ENCODE measurements at regions not wholly inside any gene's neighbourhood (a gene's known extent, or its start where the extent isn't known, plus 50 kb on each side); places are given as distances from the start of the nearest gene placed in this dataset.

DNA sequence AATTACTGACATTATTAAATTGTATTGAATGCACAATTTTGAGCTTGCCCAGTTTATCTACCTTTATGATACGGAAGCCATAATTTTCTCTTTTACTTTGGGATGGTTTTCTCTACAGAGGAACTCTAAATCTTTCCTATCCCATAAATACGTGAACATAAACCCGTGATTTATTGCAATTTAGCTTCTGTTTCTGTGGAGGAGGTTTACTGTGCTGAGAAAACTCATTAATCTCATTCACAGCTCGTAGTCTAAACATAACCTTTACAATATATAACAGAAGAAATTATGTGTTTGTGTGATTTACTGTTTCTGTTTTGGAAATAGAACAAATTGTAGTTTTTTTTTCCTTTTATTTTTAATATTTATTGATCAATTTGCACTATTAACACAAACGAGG lies 207.1 kb upstream of the PCDH9 start:
- DNase-seq (ENCODE audit: low read depth in 2 of 2), result no peak
- Histone ChIP-seq H2AFZ (ENCODE audit: low read length) (no peak overlapping the region), H4K20me1 (ENCODE audit: control insufficient read depth, extremely low read depth, insufficient read depth, low read length) (no peaks in the 10 kb centered on the region), H3K9ac (ENCODE audit: insufficient read depth, low read length) (no peak overlapping the region), H3K79me2 (ENCODE audit: control insufficient read depth, insufficient read depth, low read length) (no peaks in the 10 kb centered on the region), H3K9me3 (ENCODE audit: control insufficient read depth, insufficient read depth, low read depth, low read length) (no peaks in the 10 kb centered on the region), H3K4me3 (replicated peaks in 1 of 4; ENCODE audit: control extremely low read depth in 1 of 4, insufficient read depth in 1 of 4, low read depth in 3 of 4, low read length in 4 of 4) (no peak overlapping the region), H3K36me3 (ENCODE audit: control insufficient read depth, insufficient read depth, low read length) (no peaks in the 10 kb centered on the region), H3K27ac (ENCODE audit: insufficient read depth, low read length) (no peak overlapping the region), H3K4me2 (ENCODE audit: extremely low read depth, insufficient read depth, low read length) (no peak overlapping the region), H3K27me3 (ENCODE audit: control insufficient read depth, insufficient read depth, low read length) (no peaks in the 10 kb centered on the region), H3K4me1 (ENCODE audit: control insufficient read depth, extremely low read depth, insufficient read depth, low read length) (no peaks in the 10 kb centered on the region)
- TF ChIP-seq EZH2 (IDR thresholded peaks at IDR 0.05; ENCODE audit: low read length, missing control alignments), result no peak
- TF ChIP-seq, protein P1, sequence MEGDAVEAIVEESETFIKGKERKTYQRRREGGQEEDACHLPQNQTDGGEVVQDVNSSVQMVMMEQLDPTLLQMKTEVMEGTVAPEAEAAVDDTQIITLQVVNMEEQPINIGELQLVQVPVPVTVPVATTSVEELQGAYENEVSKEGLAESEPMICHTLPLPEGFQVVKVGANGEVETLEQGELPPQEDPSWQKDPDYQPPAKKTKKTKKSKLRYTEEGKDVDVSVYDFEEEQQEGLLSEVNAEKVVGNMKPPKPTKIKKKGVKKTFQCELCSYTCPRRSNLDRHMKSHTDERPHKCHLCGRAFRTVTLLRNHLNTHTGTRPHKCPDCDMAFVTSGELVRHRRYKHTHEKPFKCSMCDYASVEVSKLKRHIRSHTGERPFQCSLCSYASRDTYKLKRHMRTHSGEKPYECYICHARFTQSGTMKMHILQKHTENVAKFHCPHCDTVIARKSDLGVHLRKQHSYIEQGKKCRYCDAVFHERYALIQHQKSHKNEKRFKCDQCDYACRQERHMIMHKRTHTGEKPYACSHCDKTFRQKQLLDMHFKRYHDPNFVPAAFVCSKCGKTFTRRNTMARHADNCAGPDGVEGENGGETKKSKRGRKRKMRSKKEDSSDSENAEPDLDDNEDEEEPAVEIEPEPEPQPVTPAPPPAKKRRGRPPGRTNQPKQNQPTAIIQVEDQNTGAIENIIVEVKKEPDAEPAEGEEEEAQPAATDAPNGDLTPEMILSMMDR (conservative IDR thresholded peaks at IDR 0.05 in 1 of 2, IDR thresholded peaks at IDR 0.05 in 1 of 2; ENCODE audit: low read depth in 1 of 2, low read length in 2 of 2), result no peak

DNA sequence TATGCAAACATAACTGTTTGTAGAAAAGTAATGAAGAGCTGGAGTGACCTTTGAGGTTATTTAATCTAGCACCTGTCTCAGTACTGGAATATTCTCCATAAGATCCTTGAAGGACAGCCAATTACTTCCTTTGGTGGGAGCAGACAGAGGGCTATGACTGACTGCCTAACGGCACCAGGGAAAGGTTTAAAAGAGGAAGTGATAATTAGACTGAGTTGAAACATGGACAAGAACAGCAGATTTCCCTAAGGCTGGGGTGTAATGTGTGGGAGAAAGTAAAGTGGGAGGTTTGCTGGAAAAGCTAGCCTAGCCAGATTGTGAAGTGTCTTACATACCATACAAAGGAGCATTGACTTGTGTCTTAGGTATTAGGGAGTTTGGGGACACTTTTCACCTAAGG lies 191.3 kb upstream of the PCDH9 start:
- no peaks in the 10 kb centered on the region for H4K20me1 ChIP-seq (ENCODE audit: control insufficient read depth, extremely low read depth, insufficient read depth, low read length)
- TF ChIP-seq EZH2 (IDR thresholded peaks at IDR 0.05; ENCODE audit: low read length, missing control alignments), result no peak
- TF ChIP-seq, protein P1 (conservative IDR thresholded peaks at IDR 0.05 in 1 of 2, IDR thresholded peaks at IDR 0.05 in 1 of 2; ENCODE audit: low read depth in 1 of 2, low read length in 2 of 2), result no peak
- H3K4me3 ChIP-seq (replicated peaks in 1 of 4; ENCODE audit: control extremely low read depth in 1 of 4, insufficient read depth in 1 of 4, low read depth in 3 of 4, low read length in 4 of 4), result no peak overlapping the region
- no peak overlapping the region for H2AFZ ChIP-seq (ENCODE audit: low read length)
- no peaks in the 10 kb centered on the region for H3K4me1 ChIP-seq (ENCODE audit: control insufficient read depth, extremely low read depth, insufficient read depth, low read length)
- H3K4me2 ChIP-seq (ENCODE audit: extremely low read depth, insufficient read depth, low read length), result no peak overlapping the region
- H3K79me2 ChIP-seq (ENCODE audit: control insufficient read depth, insufficient read depth, low read length), result no peaks in the 10 kb centered on the region
- no peak overlapping the region for H3K27ac ChIP-seq (ENCODE audit: insufficient read depth, low read length)
- no peak overlapping the region for H3K9ac ChIP-seq (ENCODE audit: insufficient read depth, low read length)
- H3K9me3 ChIP-seq (ENCODE audit: control insufficient read depth, insufficient read depth, low read depth, low read length), result no peaks in the 10 kb centered on the region
- H3K27me3 ChIP-seq (ENCODE audit: control insufficient read depth, insufficient read depth, low read length), result no peaks in the 10 kb centered on the region
- H3K36me3 ChIP-seq (ENCODE audit: control insufficient read depth, insufficient read depth, low read length), result no peaks in the 10 kb centered on the region
- DNase-seq (ENCODE audit: low read depth in 2 of 2), result no peak

DNA sequence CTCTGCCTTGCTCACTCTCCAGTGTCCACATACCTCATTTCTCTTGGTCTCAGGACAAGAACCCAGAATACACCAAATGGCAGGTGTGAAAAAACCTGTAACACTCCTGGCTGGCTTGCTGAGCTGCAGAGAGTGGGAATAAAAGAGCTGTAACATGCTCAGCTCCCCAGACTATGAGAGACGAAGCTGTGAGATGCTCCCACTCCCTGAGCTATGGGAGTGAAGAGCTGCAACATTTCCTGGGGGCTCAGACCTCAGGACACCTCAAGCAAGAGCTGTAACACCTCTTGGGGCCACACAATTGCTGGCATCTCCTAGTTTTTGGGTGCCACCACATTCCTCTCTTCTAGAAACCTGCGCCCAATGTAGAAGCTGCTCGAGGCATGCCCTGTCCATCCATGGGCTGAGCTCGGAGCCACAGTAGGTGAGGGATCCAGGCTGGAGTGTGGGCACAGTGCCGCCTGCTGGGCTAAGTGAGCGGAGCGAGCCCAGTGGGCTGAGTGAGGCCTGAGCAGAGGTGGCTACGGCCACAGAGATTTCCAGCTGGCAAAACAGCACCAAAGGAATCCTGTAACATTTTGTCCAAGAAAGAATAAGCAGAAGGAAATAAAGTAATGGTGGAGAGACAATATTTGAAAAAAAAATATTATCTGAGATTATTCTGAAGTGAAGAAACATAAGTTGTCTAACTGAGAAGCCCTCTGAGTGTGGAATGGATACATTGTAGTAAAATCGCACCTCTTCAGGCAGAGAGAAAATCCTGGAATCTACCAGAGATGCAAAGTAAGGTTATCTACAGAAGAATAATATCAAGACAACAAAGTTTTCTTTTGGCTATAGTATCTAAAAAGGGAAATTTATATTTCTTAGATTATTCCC lies 186.2 kb upstream of the PCDH9 start:
- Histone ChIP-seq H3K4me2 (ENCODE audit: extremely low read depth, insufficient read depth, low read length) (no peak overlapping the region), H3K27me3 (ENCODE audit: control insufficient read depth, insufficient read depth, low read length) (no peaks in the 10 kb centered on the region), H4K20me1 (ENCODE audit: control insufficient read depth, extremely low read depth, insufficient read depth, low read length) (no peaks in the 10 kb centered on the region), H3K27ac (ENCODE audit: insufficient read depth, low read length) (no peak overlapping the region), H2AFZ (ENCODE audit: low read length) (no peak overlapping the region), H3K36me3 (ENCODE audit: control insufficient read depth, insufficient read depth, low read length) (no peaks in the 10 kb centered on the region), H3K4me1 (ENCODE audit: control insufficient read depth, extremely low read depth, insufficient read depth, low read length) (no peaks in the 10 kb centered on the region), H3K9ac (ENCODE audit: insufficient read depth, low read length) (no peak overlapping the region), H3K79me2 (ENCODE audit: control insufficient read depth, insufficient read depth, low read length) (no peaks in the 10 kb centered on the region), H3K4me3 (replicated peaks in 1 of 4; ENCODE audit: control extremely low read depth in 1 of 4, insufficient read depth in 1 of 4, low read depth in 3 of 4, low read length in 4 of 4) (no peak overlapping the region), H3K9me3 (ENCODE audit: control insufficient read depth, insufficient read depth, low read depth, low read length) (no peaks in the 10 kb centered on the region)
- peak; percentile 9 to 38 for DNase-seq (ENCODE audit: low read depth in 2 of 2)
- TF ChIP-seq EZH2 (IDR thresholded peaks at IDR 0.05; ENCODE audit: low read length, missing control alignments), result no peak
- TF ChIP-seq, protein P1 (conservative IDR thresholded peaks at IDR 0.05 in 1 of 2, IDR thresholded peaks at IDR 0.05 in 1 of 2; ENCODE audit: low read depth in 1 of 2, low read length in 2 of 2), result peak in 1 of 2 donors; percentile 73

All from fibroblast of lung (primary cell).